CD14-positive monocyte (primary cell): ENCODE measurements at regions not wholly inside any gene's neighbourhood (a gene's known extent, or its start where the extent isn't known, plus 50 kb on each side); places are given as distances from the start of the nearest gene placed in this dataset.

ENCODE experiments used
- DNase-seq, 3 donors: peaks; one replicate each; pipeline ENCODE4 v3.0.0-alpha.2; 2011 to 2022
- H2AFZ ChIP-seq: 2 replicates; pipeline ENCODE4 v1.6.0; 2012; ENCODE audit warnings: mild to moderate bottlenecking, low read depth, low read length, inconsistent platforms; ENCODE audit not compliant: insufficient read depth, poor library complexity, severe bottlenecking
- H3K27ac ChIP-seq, 2 donors: 1 replicate in 1 of 2; 2 replicates in 1 of 2; pipeline ENCODE4 v1.5.1; 2012 to 2013; ENCODE audit warnings: low read length in 2 of 2, control low read depth in 1 of 2, inconsistent platforms in 1 of 2, low read depth in 1 of 2, mild to moderate bottlenecking in 1 of 2
- H3K27me3 ChIP-seq, 2 donors: one replicate each; pipeline versions ENCODE4 v1.6.0 to v1.6.1; 2011 to 2013; ENCODE audit warnings: low read length in 2 of 2; ENCODE audit not compliant: control insufficient read depth in 2 of 2, insufficient read depth in 2 of 2
- H3K36me3 ChIP-seq, 2 donors: replicated peaks in 1 of 2; 1 replicate in 1 of 2; 2 replicates in 1 of 2; pipeline versions ENCODE4 v1.5.1 to v1.6.1; 2012 to 2013; ENCODE audit warnings: low read length in 2 of 2, control low read depth in 1 of 2, inconsistent platforms in 1 of 2, mild to moderate bottlenecking in 1 of 2; ENCODE audit not compliant: insufficient read depth in 2 of 2, control insufficient read depth in 1 of 2
- H3K4me1 ChIP-seq, 2 donors: 1 replicate in 1 of 2; 2 replicates in 1 of 2; pipeline versions ENCODE4 v1.5.1 to v1.6.1; 2012 to 2013; ENCODE audit warnings: low read length in 2 of 2, control low read depth in 1 of 2, inconsistent platforms in 1 of 2, mild to moderate bottlenecking in 1 of 2, moderate library complexity in 1 of 2; ENCODE audit not compliant: insufficient read depth in 2 of 2, control insufficient read depth in 1 of 2
- H3K4me2 ChIP-seq: replicated peaks from 2 replicates; pipeline ENCODE3; 2012; ENCODE audit warnings: low read length, moderate library complexity, mild to moderate bottlenecking; ENCODE audit not compliant: poor library complexity, severe bottlenecking; ENCODE audit errors: extremely low read depth
- H3K4me3 ChIP-seq, 3 experiments: fragments of 200-600 bp in 1 of 3; sonication (generic) in 1 of 3; replicated peaks in 1 of 3; 1 replicate in 2 of 3; 2 replicates in 1 of 3; pipeline ENCODE4 v1.5.1; 2011 to 2013; ENCODE audit warnings: low read length in 3 of 3, mild to moderate bottlenecking in 3 of 3, control low read depth in 2 of 3, low read depth in 2 of 3, inconsistent platforms in 1 of 3, moderate library complexity in 1 of 3
- H3K79me2 ChIP-seq: 2 replicates; pipeline ENCODE4 v1.6.0; 2012; ENCODE audit warnings: mild to moderate bottlenecking, control low read depth, inconsistent platforms, low read length, moderate library complexity; ENCODE audit not compliant: insufficient read depth
- H3K9ac ChIP-seq: 2 replicates; pipeline ENCODE4 v1.6.0; 2017; ENCODE audit warnings: low read length, mild to moderate bottlenecking; ENCODE audit not compliant: insufficient read depth, poor library complexity, severe bottlenecking
- H3K9me3 ChIP-seq, 2 donors: replicated peaks in 1 of 2; 1 replicate in 1 of 2; 2 replicates in 1 of 2; pipeline versions ENCODE4 v1.5.1 to v1.6.1; 2012 to 2013; ENCODE audit warnings: low read length in 2 of 2, control low read depth in 1 of 2; ENCODE audit not compliant: control insufficient read depth in 1 of 2, insufficient read depth in 1 of 2
- H4K20me1 ChIP-seq: 2 replicates; pipeline ENCODE4 v1.6.0; 2012; ENCODE audit warnings: mild to moderate bottlenecking, low read length, control low read depth, moderate library complexity; ENCODE audit not compliant: insufficient read depth
- H3K27ac Mint-ChIP-seq, 7 donors: one replicate each; pipeline ENCODE4 v1.8.0; 2020; ENCODE audit warnings: mild to moderate bottlenecking in 7 of 7, mixed read lengths in 7 of 7, moderate library complexity in 6 of 7, inconsistent platforms in 2 of 7
- H3K27me3 Mint-ChIP-seq, 3 donors: one replicate each; pipeline ENCODE4 v1.8.0; 2021 to 2022; ENCODE audit warnings: low read depth in 3 of 3, mild to moderate bottlenecking in 3 of 3, mixed read lengths in 3 of 3, moderate library complexity in 3 of 3, inconsistent platforms in 1 of 3
- H3K36me3 Mint-ChIP-seq, 2 donors: one replicate each; pipeline ENCODE4 v1.8.0; 2020; ENCODE audit warnings: mixed read lengths in 2 of 2, inconsistent platforms in 1 of 2, mild to moderate bottlenecking in 1 of 2
- H3K4me1 Mint-ChIP-seq: one replicate; pipeline ENCODE4 v1.8.0; 2020; ENCODE audit warnings: mild to moderate bottlenecking, mixed read lengths
- H3K4me3 Mint-ChIP-seq, 2 donors: one replicate each; pipeline ENCODE4 v1.8.0; 2020; ENCODE audit warnings: mild to moderate bottlenecking in 2 of 2, mixed read lengths in 2 of 2, moderate library complexity in 1 of 2
- H3K9me3 Mint-ChIP-seq, 7 donors: one replicate each; pipeline ENCODE4 v1.8.0; 2020 to 2022; ENCODE audit warnings: mixed read lengths in 7 of 7, mild to moderate bottlenecking in 6 of 7, moderate library complexity in 6 of 7, inconsistent platforms in 2 of 7
- WGBS: methylation state at CpG from one replicate; pipeline ENCODE4 v1.1.5; 2013; ENCODE audit warnings: missing lambda C conversion rate; ENCODE audit not compliant: insufficient coverage; 5-methylcytosine and 5-hydroxymethylcytosine counted together
- intact Hi-C, 2 donors: fragments of 100-400 bp; cut with micrococcal nuclease; formaldehyde crosslinking; loops; one replicate each; pipeline versions ENCODE4 v1.15.0 to v1.15.1; 2023
- TF ChIP-seq, protein P1 (sequence below): fragments of 200-600 bp; IDR thresholded peaks from one replicate; pipeline ENCODE4 v1.8.0; 2022; ENCODE audit warnings: antibody characterized with exemption, mild to moderate bottlenecking

DNA sequence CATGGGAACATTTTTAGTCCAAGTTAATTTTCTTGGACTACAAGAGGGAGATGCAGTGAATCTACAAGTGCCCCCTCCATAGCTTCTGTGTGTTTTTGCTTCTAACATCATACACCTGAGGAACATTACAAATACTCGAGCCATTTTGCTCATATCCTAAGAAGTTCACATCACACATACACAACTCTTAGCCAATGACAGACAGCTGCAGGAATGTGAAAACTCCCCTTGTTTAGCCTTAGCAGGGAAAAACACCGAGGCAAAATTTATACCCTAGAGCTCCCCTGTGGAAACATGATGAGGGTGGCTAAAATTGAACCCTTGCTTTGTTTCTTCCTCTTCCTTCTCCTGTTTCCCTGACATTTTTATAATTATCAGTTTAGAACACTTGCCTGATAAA lies 928.3 kb upstream of the NRXN1 start:
- no peaks in the 10 kb centered on the region for H3K79me2 ChIP-seq
- no peaks in the 10 kb centered on the region for H4K20me1 ChIP-seq
- H3K9me3 Mint-ChIP-seq = peaks cover 0 to 6% (median 0%) of the 10 kb centered on the region in 7 donors
- H3K27me3 ChIP-seq = no peaks in the 10 kb centered on the region
- H3K27ac ChIP-seq = no peak overlapping the region
- no peaks in the 10 kb centered on the region for H3K36me3 Mint-ChIP-seq
- H3K4me1 ChIP-seq = no peaks in the 10 kb centered on the region
- H3K9me3 ChIP-seq = no peaks in the 10 kb centered on the region
- H3K27ac Mint-ChIP-seq = no peak overlapping the region
- intact Hi-C loops = no loop called here
- DNase-seq = no peak
- H3K36me3 ChIP-seq = no peaks in the 10 kb centered on the region
- TF ChIP-seq, protein P1, sequence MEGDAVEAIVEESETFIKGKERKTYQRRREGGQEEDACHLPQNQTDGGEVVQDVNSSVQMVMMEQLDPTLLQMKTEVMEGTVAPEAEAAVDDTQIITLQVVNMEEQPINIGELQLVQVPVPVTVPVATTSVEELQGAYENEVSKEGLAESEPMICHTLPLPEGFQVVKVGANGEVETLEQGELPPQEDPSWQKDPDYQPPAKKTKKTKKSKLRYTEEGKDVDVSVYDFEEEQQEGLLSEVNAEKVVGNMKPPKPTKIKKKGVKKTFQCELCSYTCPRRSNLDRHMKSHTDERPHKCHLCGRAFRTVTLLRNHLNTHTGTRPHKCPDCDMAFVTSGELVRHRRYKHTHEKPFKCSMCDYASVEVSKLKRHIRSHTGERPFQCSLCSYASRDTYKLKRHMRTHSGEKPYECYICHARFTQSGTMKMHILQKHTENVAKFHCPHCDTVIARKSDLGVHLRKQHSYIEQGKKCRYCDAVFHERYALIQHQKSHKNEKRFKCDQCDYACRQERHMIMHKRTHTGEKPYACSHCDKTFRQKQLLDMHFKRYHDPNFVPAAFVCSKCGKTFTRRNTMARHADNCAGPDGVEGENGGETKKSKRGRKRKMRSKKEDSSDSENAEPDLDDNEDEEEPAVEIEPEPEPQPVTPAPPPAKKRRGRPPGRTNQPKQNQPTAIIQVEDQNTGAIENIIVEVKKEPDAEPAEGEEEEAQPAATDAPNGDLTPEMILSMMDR = no peak
- H3K4me2 ChIP-seq = no peak overlapping the region
- no peak overlapping the region for H3K9ac ChIP-seq
- no CpG with 5 or more reads among the region's 2 CpGs for WGBS
- no peak overlapping the region for H3K4me3 Mint-ChIP-seq
- H3K27me3 Mint-ChIP-seq = peaks cover 0 to 1% (median 0%) of the 10 kb centered on the region in 3 donors
- no peak overlapping the region for H2AFZ ChIP-seq
- no peak overlapping the region for H3K4me3 ChIP-seq
- no peaks in the 10 kb centered on the region for H3K4me1 Mint-ChIP-seq

DNA sequence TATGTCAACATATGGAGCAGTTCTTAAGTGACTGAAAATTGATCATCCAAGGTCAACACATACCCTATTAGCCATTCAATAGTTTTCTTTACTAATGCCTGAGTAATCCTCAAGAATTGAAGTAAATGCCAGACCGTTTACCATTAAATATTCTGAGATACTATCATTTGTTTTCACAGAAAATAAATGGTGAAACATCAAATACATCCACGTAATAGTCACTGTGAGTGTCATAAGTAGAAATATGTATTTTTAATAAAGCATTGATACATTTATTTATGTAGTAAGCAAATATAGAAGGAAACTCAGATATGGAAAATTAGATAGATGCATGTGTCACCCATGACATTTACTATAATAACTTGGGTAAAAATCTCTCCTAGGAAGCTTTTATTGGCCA lies 927.8 kb upstream of the NRXN1 start:
- no peaks in the 10 kb centered on the region for H3K4me1 Mint-ChIP-seq
- no peak overlapping the region for H3K4me3 Mint-ChIP-seq
- no CpG with 5 or more reads among the region's 2 CpGs for WGBS
- no peak overlapping the region for H3K27ac ChIP-seq
- intact Hi-C loops = no loop called here
- H3K79me2 ChIP-seq = no peaks in the 10 kb centered on the region
- H3K9me3 Mint-ChIP-seq = peaks cover 0 to 5% (median 0%) of the 10 kb centered on the region in 7 donors
- no peak overlapping the region for H3K9ac ChIP-seq
- H3K4me3 ChIP-seq = no peak overlapping the region
- no peak for DNase-seq
- H3K27ac Mint-ChIP-seq = no peak overlapping the region
- no peaks in the 10 kb centered on the region for H3K4me1 ChIP-seq
- no peaks in the 10 kb centered on the region for H3K36me3 Mint-ChIP-seq
- no peak overlapping the region for H2AFZ ChIP-seq
- TF ChIP-seq, protein P1 = no peak
- peaks cover 0 to 1% (median 0%) of the 10 kb centered on the region in 3 donors for H3K27me3 Mint-ChIP-seq
- H4K20me1 ChIP-seq = no peaks in the 10 kb centered on the region
- no peaks in the 10 kb centered on the region for H3K9me3 ChIP-seq
- H3K27me3 ChIP-seq = no peaks in the 10 kb centered on the region
- H3K4me2 ChIP-seq = no peak overlapping the region
- H3K36me3 ChIP-seq = no peaks in the 10 kb centered on the region
